Astrocyte (in vitro differentiated cells and primary cell): ENCODE measurements at regions not wholly inside any gene's neighbourhood (a gene's known extent, or its start where the extent isn't known, plus 50 kb on each side); places are given as distances from the start of the nearest gene placed in this dataset.

Source experiments
- DNase-seq: peaks from one replicate; pipeline ENCODE4 v3.0.0-alpha.2; 2010; ENCODE audit warnings: low read depth
- FAIRE-seq: peaks from 2 replicates; lab custom pipeline; 2011; peaks lifted over from hg19 to GRCh38; lab: Jason Lieb, UNC
- H2AFZ ChIP-seq: 2 replicates; pipeline ENCODE4 v1.6.0; 2012; ENCODE audit warnings: low read depth, low read length, inconsistent platforms
- H3K27ac ChIP-seq: 2 replicates; pipeline ENCODE4 v1.5.1; 2011; ENCODE audit warnings: low read depth, low read length, inconsistent platforms
- H3K27me3 ChIP-seq: 2 replicates; pipeline ENCODE4 v1.6.0; 2011; ENCODE audit warnings: low read length, inconsistent platforms; ENCODE audit not compliant: insufficient read depth
- H3K36me3 ChIP-seq: 2 replicates; pipeline ENCODE4 v1.5.1; 2011; ENCODE audit warnings: low read length, inconsistent platforms; ENCODE audit not compliant: insufficient read depth
- H3K4me1 ChIP-seq: 2 replicates; pipeline ENCODE4 v1.5.1; 2011; ENCODE audit warnings: low read length, inconsistent platforms; ENCODE audit not compliant: insufficient read depth
- H3K4me2 ChIP-seq: 2 replicates; pipeline ENCODE4 v1.6.0; 2012; ENCODE audit warnings: low read length, inconsistent platforms
- H3K4me3 ChIP-seq: 2 replicates; pipeline ENCODE4 v1.5.1; 2011; ENCODE audit warnings: low read depth, mild to moderate bottlenecking, low read length, inconsistent platforms; ENCODE audit not compliant: insufficient read depth
- H3K79me2 ChIP-seq: 2 replicates; pipeline ENCODE4 v1.6.0; 2012; ENCODE audit warnings: mild to moderate bottlenecking, low read length, inconsistent platforms; ENCODE audit not compliant: insufficient read depth
- H3K9ac ChIP-seq: 2 replicates; pipeline ENCODE4 v1.6.0; 2012; ENCODE audit warnings: mild to moderate bottlenecking, low read length, inconsistent platforms
- H3K9me3 ChIP-seq: 2 replicates; pipeline ENCODE4 v1.5.1; 2012; ENCODE audit warnings: low read depth, mild to moderate bottlenecking, low read length, inconsistent platforms; ENCODE audit not compliant: insufficient read depth
- H4K20me1 ChIP-seq: 2 replicates; pipeline ENCODE4 v1.6.0; 2012; ENCODE audit warnings: low read length, inconsistent platforms; ENCODE audit not compliant: insufficient read depth
- H3K27ac Mint-ChIP-seq: one replicate; pipeline ENCODE4 v1.8.0; 2021; ENCODE audit warnings: mild to moderate bottlenecking, mixed read lengths; ENCODE audit not compliant: unreplicated experiment
- H3K27me3 Mint-ChIP-seq: one replicate; pipeline ENCODE4 v1.8.0; 2021; ENCODE audit warnings: low read depth, mixed read lengths; ENCODE audit not compliant: unreplicated experiment
- H3K36me3 Mint-ChIP-seq: one replicate; pipeline ENCODE4 v1.8.0; 2021; ENCODE audit warnings: low read depth, mixed read lengths; ENCODE audit not compliant: unreplicated experiment
- H3K4me1 Mint-ChIP-seq: one replicate; pipeline ENCODE4 v1.8.0; 2021; ENCODE audit warnings: low read depth, mixed read lengths; ENCODE audit not compliant: unreplicated experiment
- H3K4me3 Mint-ChIP-seq: one replicate; pipeline ENCODE4 v1.8.0; 2021; ENCODE audit warnings: mild to moderate bottlenecking, moderate library complexity, mixed read lengths; ENCODE audit not compliant: unreplicated experiment
- H3K9me3 Mint-ChIP-seq: one replicate; pipeline ENCODE4 v1.8.0; 2021; ENCODE audit warnings: mild to moderate bottlenecking, mixed read lengths; ENCODE audit not compliant: unreplicated experiment
- CTCF ChIP-seq: IDR thresholded peaks from 2 replicates; pipeline ENCODE4 v1.5.1; 2011; ENCODE audit warnings: low read depth, mild to moderate bottlenecking, inconsistent platforms, low read length, moderate library complexity; ENCODE audit not compliant: insufficient read depth
- EZH2 ChIP-seq: IDR thresholded peaks from 2 replicates; pipeline ENCODE4 v1.6.1; 2012; ENCODE audit warnings: mild to moderate bottlenecking, low read length, inconsistent platforms; ENCODE audit not compliant: insufficient read depth

DNA sequence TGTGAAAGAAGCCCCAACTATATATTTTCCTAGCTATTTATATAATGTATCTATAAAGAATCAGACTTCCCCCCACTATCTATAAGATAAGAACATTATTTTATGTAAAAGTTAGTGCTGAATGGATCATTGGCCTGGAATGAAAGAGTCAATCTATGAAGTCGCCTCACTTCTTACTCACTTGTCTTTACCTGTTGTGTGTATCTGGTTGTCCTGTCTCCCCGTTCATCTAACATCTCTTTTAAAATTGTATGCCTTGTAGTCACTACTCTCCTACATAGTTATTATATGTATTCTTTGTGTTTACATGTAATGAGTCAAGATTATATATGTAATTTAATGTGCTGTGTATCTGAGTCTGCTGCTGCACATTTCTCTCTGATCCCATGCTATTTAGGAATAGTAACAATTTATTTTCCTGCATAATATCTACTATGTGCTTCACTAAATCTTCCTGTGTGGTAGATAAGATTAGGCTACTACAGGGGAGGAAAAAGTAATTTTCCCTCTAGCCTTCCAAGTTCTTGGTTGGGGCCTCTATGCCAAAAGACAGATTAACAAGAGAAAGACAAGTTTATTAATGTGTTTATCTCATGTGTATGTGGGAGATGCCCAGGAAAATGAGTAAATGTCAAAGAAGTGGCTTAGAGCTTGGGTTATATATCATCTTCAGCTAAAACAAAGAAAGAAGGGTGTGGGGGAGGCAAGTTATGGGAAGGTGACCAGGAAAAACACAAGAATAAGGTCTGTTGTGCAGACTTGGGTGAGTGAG is 77.6 kb upstream of the FRMPD4 start:
- H3K4me3 ChIP-seq, result no peak overlapping the region
- no peak overlapping the region for H3K4me3 Mint-ChIP-seq
- no peaks in the 10 kb centered on the region for H3K4me1 Mint-ChIP-seq
- TF ChIP-seq EZH2 (no peak), CTCF (no peak)
- H4K20me1 ChIP-seq, result no peaks in the 10 kb centered on the region
- H3K4me2 ChIP-seq, result no peak overlapping the region
- no peaks in the 10 kb centered on the region for H3K9me3 Mint-ChIP-seq
- no peak for FAIRE-seq
- H3K4me1 ChIP-seq, result no peaks in the 10 kb centered on the region
- no peaks in the 10 kb centered on the region for H3K27me3 Mint-ChIP-seq
- no peaks in the 10 kb centered on the region for H3K9me3 ChIP-seq
- H3K36me3 ChIP-seq, result no peaks in the 10 kb centered on the region
- H3K36me3 Mint-ChIP-seq, result no peaks in the 10 kb centered on the region
- no peaks in the 10 kb centered on the region for H3K79me2 ChIP-seq
- H2AFZ ChIP-seq, result no peak overlapping the region
- no peak overlapping the region for H3K9ac ChIP-seq
- H3K27ac Mint-ChIP-seq, result no peak overlapping the region
- no peak for DNase-seq
- no peaks in the 10 kb centered on the region for H3K27me3 ChIP-seq
- no peak overlapping the region for H3K27ac ChIP-seq

GRCh38 chrX:12065251-12065650 is 73.0 kb upstream of the FRMPD4 start:
- peak; percentile 6 for DNase-seq
- FAIRE-seq, result peak; percentile 78

More at GRCh38 chrX:12065251-12065650, 73.0 kb upstream of the FRMPD4 start:
- H3K27ac Mint-ChIP-seq, result no peak overlapping the region
- H3K4me2 ChIP-seq, result no peak overlapping the region
- H2AFZ ChIP-seq, result no peak overlapping the region
- H3K4me3 ChIP-seq, result no peak overlapping the region
- H3K9ac ChIP-seq, result no peak overlapping the region
- no peak overlapping the region for H3K27ac ChIP-seq
- H3K79me2 ChIP-seq, result no peaks in the 10 kb centered on the region
- H3K4me3 Mint-ChIP-seq, result no peak overlapping the region
- TF ChIP-seq EZH2, result no peak
- no peak for TF ChIP-seq CTCF
- no peaks in the 10 kb centered on the region for H3K4me1 ChIP-seq
- H4K20me1 ChIP-seq, result no peaks in the 10 kb centered on the region
- H3K9me3 Mint-ChIP-seq, result no peaks in the 10 kb centered on the region
- no peaks in the 10 kb centered on the region for H3K36me3 Mint-ChIP-seq
- no peaks in the 10 kb centered on the region for H3K4me1 Mint-ChIP-seq
- no peaks in the 10 kb centered on the region for H3K9me3 ChIP-seq
- no peaks in the 10 kb centered on the region for H3K27me3 ChIP-seq
- H3K36me3 ChIP-seq, result no peaks in the 10 kb centered on the region
- H3K27me3 Mint-ChIP-seq, result no peaks in the 10 kb centered on the region
